Trophoblast cell (in vitro differentiated cells and primary cell): ENCODE measurements at regions not wholly inside any gene's neighbourhood (a gene's known extent, or its start where the extent isn't known, plus 50 kb on each side); places are given as distances from the start of the nearest gene placed in this dataset.

Source experiments
- DNase-seq, 2 donors: peaks; one replicate each; pipeline ENCODE4 v3.0.0-alpha.2; 2016
- H2AFZ ChIP-seq: 2 replicates; pipeline ENCODE4 v1.6.1; 2013; ENCODE audit warnings: low read length, moderate library complexity, mild to moderate bottlenecking; ENCODE audit not compliant: insufficient read depth, poor library complexity
- H2AK5ac ChIP-seq: 2 replicates; pipeline ENCODE4 v1.6.1; 2013; ENCODE audit warnings: mild to moderate bottlenecking, low read length
- H2BK120ac ChIP-seq: 2 replicates; pipeline ENCODE4 v1.6.1; 2013; ENCODE audit warnings: low read length, mild to moderate bottlenecking, moderate library complexity; ENCODE audit not compliant: insufficient read depth, poor library complexity
- H2BK12ac ChIP-seq: 2 replicates; pipeline ENCODE4 v1.6.1; 2013; ENCODE audit warnings: mild to moderate bottlenecking, low read length, moderate library complexity
- H2BK5ac ChIP-seq: 2 replicates; pipeline ENCODE4 v1.6.1; 2013; ENCODE audit warnings: low read length, low read depth, moderate library complexity, mild to moderate bottlenecking; ENCODE audit not compliant: poor library complexity
- H3K14ac ChIP-seq: 2 replicates; pipeline ENCODE4 v1.6.1; 2013; ENCODE audit warnings: mild to moderate bottlenecking, low read length
- H3K18ac ChIP-seq: 2 replicates; pipeline ENCODE4 v1.6.1; 2013; ENCODE audit warnings: mild to moderate bottlenecking, low read length
- H3K23ac ChIP-seq: 2 replicates; pipeline ENCODE4 v1.6.1; 2013; ENCODE audit warnings: low read length
- H3K27ac ChIP-seq: 2 replicates; pipeline ENCODE4 v1.5.1; 2013; ENCODE audit warnings: low read depth, mild to moderate bottlenecking, inconsistent platforms, low read length, moderate library complexity
- H3K27me3 ChIP-seq: 2 replicates; pipeline ENCODE4 v1.6.1; 2013; ENCODE audit warnings: inconsistent platforms, mild to moderate bottlenecking, low read length, moderate library complexity; ENCODE audit not compliant: insufficient read depth
- H3K36me3 ChIP-seq, 2 experiments: 1 replicate in 1 of 2; 2 replicates in 1 of 2; pipeline ENCODE4 v1.6.1; 2013; ENCODE audit warnings: low read length in 2 of 2, mild to moderate bottlenecking in 2 of 2, moderate library complexity in 1 of 2; ENCODE audit not compliant: insufficient read depth in 2 of 2, control insufficient read depth in 1 of 2
- H3K4ac ChIP-seq: 2 replicates; pipeline ENCODE4 v1.6.1; 2013; ENCODE audit warnings: low read depth, mild to moderate bottlenecking, low read length, moderate library complexity
- H3K4me1 ChIP-seq, 2 experiments: 1 replicate in 1 of 2; 2 replicates in 1 of 2; pipeline ENCODE4 v1.6.1; 2013; ENCODE audit warnings: low read length in 2 of 2, mild to moderate bottlenecking in 2 of 2, moderate library complexity in 1 of 2; ENCODE audit not compliant: insufficient read depth in 2 of 2, control insufficient read depth in 1 of 2
- H3K4me2 ChIP-seq: 2 replicates; pipeline ENCODE4 v1.6.1; 2013; ENCODE audit warnings: inconsistent platforms, mild to moderate bottlenecking, low read length, moderate library complexity
- H3K4me3 ChIP-seq: 2 replicates; pipeline ENCODE4 v1.5.1; 2013; ENCODE audit warnings: mild to moderate bottlenecking, low read depth, low read length, inconsistent platforms
- H3K79me1 ChIP-seq: one replicate; pipeline ENCODE4 v1.6.1; 2013; ENCODE audit warnings: low read length
- H3K79me2 ChIP-seq: 2 replicates; pipeline ENCODE4 v1.6.1; 2013; ENCODE audit warnings: low read length, mild to moderate bottlenecking; ENCODE audit not compliant: control insufficient read depth, insufficient read depth, poor library complexity
- H3K9ac ChIP-seq: 2 replicates; pipeline ENCODE4 v1.6.1; 2013; ENCODE audit warnings: mild to moderate bottlenecking, low read length
- H3K9me3 ChIP-seq: 2 replicates; pipeline ENCODE4 v1.6.1; 2013; ENCODE audit warnings: low read depth, mild to moderate bottlenecking, control low read depth, inconsistent platforms, low read length; ENCODE audit not compliant: insufficient read depth
- H4K12ac ChIP-seq: 2 replicates; pipeline ENCODE4 v1.6.1; 2013; ENCODE audit warnings: low read depth, mild to moderate bottlenecking, low read length, moderate library complexity
- H4K8ac ChIP-seq: 2 replicates; pipeline ENCODE4 v1.6.1; 2013; ENCODE audit warnings: low read depth, mild to moderate bottlenecking, low read length, moderate library complexity
- H4K91ac ChIP-seq: one replicate; pipeline ENCODE4 v1.6.1; 2013; ENCODE audit warnings: low read depth, mild to moderate bottlenecking, low read length, moderate library complexity
- WGBS: extraction: QIAGEN DNeasy Blood & Tissue Kit; methylation state at CpG from one replicate; pipeline ENCODE4 v1.1.7; 2013; ENCODE audit warnings: missing lambda C conversion rate; ENCODE audit not compliant: insufficient read length, insufficient coverage; ENCODE audit errors: extremely low coverage; 5-methylcytosine and 5-hydroxymethylcytosine counted together

GRCh38 chr3:72429589-72430353 lies 418.5 kb downstream of the SHQ1 start:
- DNase-seq, result no peak
- no peak overlapping the region for H3K4me3 ChIP-seq
- H3K36me3 ChIP-seq, result no peaks in the 10 kb centered on the region
- no peak overlapping the region for H3K14ac ChIP-seq
- H3K79me2 ChIP-seq, result peaks cover 7% of the 10 kb centered on the region
- H3K27ac ChIP-seq, result no peak overlapping the region
- H3K4me2 ChIP-seq, result no peak overlapping the region
- peak overlapping the region; percentile 58 for H3K4ac ChIP-seq
- H2AFZ ChIP-seq, result no peak overlapping the region
- no peak overlapping the region for H2AK5ac ChIP-seq
- no peak overlapping the region for H3K18ac ChIP-seq
- H4K8ac ChIP-seq, result no peak overlapping the region
- H2BK120ac ChIP-seq, result no peak overlapping the region
- H3K9me3 ChIP-seq, result no peaks in the 10 kb centered on the region
- H3K9ac ChIP-seq, result no peak overlapping the region
- no peaks in the 10 kb centered on the region for H3K79me1 ChIP-seq
- no peak overlapping the region for H2BK12ac ChIP-seq
- no peaks in the 10 kb centered on the region for H3K4me1 ChIP-seq
- WGBS, result no CpG with 5 or more reads among the region's 4 CpGs
- H3K23ac ChIP-seq, result no peak overlapping the region
- H4K12ac ChIP-seq, result no peak overlapping the region
- no peak overlapping the region for H2BK5ac ChIP-seq
- no peaks in the 10 kb centered on the region for H3K27me3 ChIP-seq
- H4K91ac ChIP-seq, result no peak overlapping the region

DNA sequence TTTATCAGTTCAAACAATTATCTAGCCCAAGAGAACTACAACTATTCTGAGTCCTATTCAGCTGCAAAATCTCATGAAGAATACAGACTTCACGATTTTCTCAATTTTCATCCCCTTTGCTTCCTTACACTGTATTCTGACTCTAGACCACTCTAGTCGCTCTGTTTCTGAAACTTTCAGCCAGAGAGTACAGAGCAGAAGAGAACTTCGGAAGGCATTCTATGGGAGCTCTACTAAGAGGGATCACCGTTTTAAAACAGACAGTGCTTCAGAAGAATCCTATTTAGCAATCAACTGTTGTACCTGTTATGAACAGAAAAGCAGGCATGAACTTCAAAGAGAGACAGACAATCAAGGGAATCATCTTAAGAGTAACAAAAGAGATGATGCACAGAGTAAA lies 419.4 kb downstream of the SHQ1 start:
- Histone ChIP-seq H3K4ac (no peak overlapping the region), H2BK120ac (no peak overlapping the region), H3K36me3 (no peaks in the 10 kb centered on the region), H4K12ac (no peak overlapping the region), H3K4me1 (no peaks in the 10 kb centered on the region), H3K14ac (no peak overlapping the region), H2BK5ac (no peak overlapping the region), H3K23ac (no peak overlapping the region), H3K9ac (no peak overlapping the region), H3K79me1 (no peaks in the 10 kb centered on the region), H3K79me2 (peaks cover 7% of the 10 kb centered on the region), H3K18ac (no peak overlapping the region), H2AFZ (no peak overlapping the region), H2BK12ac (no peak overlapping the region), H4K91ac (no peak overlapping the region), H2AK5ac (no peak overlapping the region), H3K27me3 (no peaks in the 10 kb centered on the region), H3K9me3 (no peaks in the 10 kb centered on the region), H3K4me3 (no peak overlapping the region), H3K4me2 (no peak overlapping the region), H3K27ac (no peak overlapping the region), H4K8ac (no peak overlapping the region)
- no CpG with 5 or more reads among the region's 4 CpGs for WGBS
- DNase-seq, result no peak

- no peak overlapping the region for H2AFZ ChIP-seq
- H2BK120ac ChIP-seq, result no peak overlapping the region
- H3K4ac ChIP-seq, result peak overlapping the region; percentile 9
- H3K79me1 ChIP-seq, result no peaks in the 10 kb centered on the region
- H2AK5ac ChIP-seq, result no peak overlapping the region
- H3K4me3 ChIP-seq, result no peak overlapping the region
- H3K9me3 ChIP-seq, result no peaks in the 10 kb centered on the region
- DNase-seq, result no peak
- no peaks in the 10 kb centered on the region for H3K4me1 ChIP-seq
- H3K4me2 ChIP-seq, result no peak overlapping the region
- no peak overlapping the region for H4K8ac ChIP-seq
- no CpG with 5 or more reads among the region's 6 CpGs for WGBS
- H3K18ac ChIP-seq, result no peak overlapping the region
- no peak overlapping the region for H3K27ac ChIP-seq
- no peak overlapping the region for H3K9ac ChIP-seq
- no peak overlapping the region for H4K12ac ChIP-seq
- H3K27me3 ChIP-seq, result no peaks in the 10 kb centered on the region
- no peak overlapping the region for H4K91ac ChIP-seq
- no peak overlapping the region for H3K23ac ChIP-seq
- peaks cover 0 to 2% of the 10 kb centered on the region in 2 experiments for H3K36me3 ChIP-seq
- no peak overlapping the region for H2BK12ac ChIP-seq
- H3K14ac ChIP-seq, result no peak overlapping the region
- no peak overlapping the region for H2BK5ac ChIP-seq
- H3K79me2 ChIP-seq, result peaks cover 8% of the 10 kb centered on the region
Measured at GRCh38 chr3:72427624-72428023, 420.6 kb downstream of the SHQ1 start.

DNA sequence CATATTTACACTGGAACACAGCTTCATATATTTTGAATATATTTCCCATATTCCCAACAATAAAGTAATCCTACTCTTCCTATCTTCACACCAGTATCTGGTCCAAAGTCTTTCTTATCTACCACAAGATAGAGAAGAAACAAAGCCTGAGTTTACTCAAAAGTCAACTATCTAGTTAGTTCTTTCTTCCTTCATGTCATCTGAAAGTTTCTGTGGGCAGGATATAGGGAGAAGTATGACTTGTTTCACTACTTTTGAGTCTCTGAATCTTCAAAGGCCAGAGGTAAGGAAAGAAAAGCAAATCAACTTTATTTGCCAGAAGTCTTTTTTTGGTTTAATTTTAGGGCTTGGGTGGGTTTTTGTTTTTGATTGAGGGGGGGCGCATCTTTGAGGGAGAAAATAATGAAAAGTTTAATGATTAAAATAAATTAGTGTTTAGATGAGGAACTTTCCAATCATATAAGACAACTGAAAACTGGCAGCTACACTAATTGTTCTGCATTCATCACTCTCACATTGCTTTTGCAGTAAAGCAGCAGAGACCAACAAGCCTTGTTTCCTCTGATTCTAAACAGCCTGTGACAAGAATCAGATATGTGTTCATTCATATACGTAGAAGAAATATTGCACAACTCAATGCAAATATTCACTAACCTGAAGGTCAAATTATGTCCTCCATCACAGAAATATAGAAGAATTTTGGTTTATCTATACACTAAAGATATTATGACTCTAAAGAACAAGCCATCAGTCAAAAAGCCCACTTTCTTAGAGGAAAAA lies 421.4 kb downstream of the SHQ1 start:
- Histone ChIP-seq H2AFZ (no peak overlapping the region), H3K9me3 (no peaks in the 10 kb centered on the region), H3K4me3 (no peak overlapping the region), H2BK12ac (no peak overlapping the region), H4K91ac (no peak overlapping the region), H3K18ac (no peak overlapping the region), H3K4ac (peak overlapping the region; percentile 46), H3K79me2 (peaks cover 8% of the 10 kb centered on the region), H3K27ac (no peak overlapping the region), H2BK5ac (no peak overlapping the region), H4K12ac (no peak overlapping the region), H4K8ac (no peak overlapping the region), H3K36me3 (peaks cover 0 to 2% of the 10 kb centered on the region in 2 experiments), H3K4me1 (no peaks in the 10 kb centered on the region), H3K9ac (no peak overlapping the region), H2BK120ac (no peak overlapping the region), H3K79me1 (no peaks in the 10 kb centered on the region), H2AK5ac (no peak overlapping the region), H3K23ac (no peak overlapping the region), H3K4me2 (no peak overlapping the region), H3K14ac (no peak overlapping the region), H3K27me3 (no peaks in the 10 kb centered on the region)
- no peak for DNase-seq
- WGBS, result 100% methylated on average over 1 of the region's 2 CpGs
